ENCODE measurements at regions not wholly inside any gene's neighbourhood (a gene's known extent, or its start where the extent isn't known, plus 50 kb on each side); places are given as distances from the start of the nearest gene placed in this dataset.

DNA sequence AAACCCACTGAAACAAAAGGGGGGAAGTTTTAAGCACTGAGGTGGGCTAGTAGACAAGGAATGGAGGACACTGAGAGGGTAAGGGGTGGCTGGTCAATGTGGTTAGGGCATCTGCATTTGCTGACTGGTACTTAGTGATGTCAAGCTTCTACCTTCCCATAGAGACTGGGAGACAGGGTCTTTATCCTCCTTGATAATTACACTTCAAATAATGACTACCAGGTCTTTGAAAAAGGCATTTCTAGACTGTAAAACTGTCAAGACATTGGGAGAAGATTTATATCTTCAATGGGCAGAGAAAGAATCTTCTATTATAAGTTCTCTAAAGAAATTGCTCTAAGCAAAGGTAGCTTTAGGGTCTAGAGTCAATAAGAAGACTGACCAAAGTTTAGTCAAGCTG lies 1490.8 kb upstream of the PCDH20 start:
- TF ChIP-seq GABPA (IDR thresholded peaks at IDR 0.05 in 1 of 2, conservative IDR thresholded peaks at IDR 0.05 in 1 of 2) (no peak), HNF4A (conservative IDR thresholded peaks at IDR 0.05) (no peak), HNF4G (IDR thresholded peaks at IDR 0.05) (no peak), NR2F2 (IDR thresholded peaks at IDR 0.05) (no peak), TAF1 (conservative IDR thresholded peaks at IDR 0.05) (no peak), SP1 (IDR thresholded peaks at IDR 0.05) (no peak), FOXA1 (IDR thresholded peaks at IDR 0.05) (no peak), YY1 (IDR thresholded peaks at IDR 0.05) (no peak), RXRA (IDR thresholded peaks at IDR 0.05) (no peak), JUND (IDR thresholded peaks at IDR 0.05) (no peak)
- TF ChIP-seq, protein P1, sequence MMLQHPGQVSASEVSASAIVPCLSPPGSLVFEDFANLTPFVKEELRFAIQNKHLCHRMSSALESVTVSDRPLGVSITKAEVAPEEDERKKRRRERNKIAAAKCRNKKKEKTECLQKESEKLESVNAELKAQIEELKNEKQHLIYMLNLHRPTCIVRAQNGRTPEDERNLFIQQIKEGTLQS (IDR thresholded peaks at IDR 0.05) = no peak
- TF ChIP-seq, protein P2, sequence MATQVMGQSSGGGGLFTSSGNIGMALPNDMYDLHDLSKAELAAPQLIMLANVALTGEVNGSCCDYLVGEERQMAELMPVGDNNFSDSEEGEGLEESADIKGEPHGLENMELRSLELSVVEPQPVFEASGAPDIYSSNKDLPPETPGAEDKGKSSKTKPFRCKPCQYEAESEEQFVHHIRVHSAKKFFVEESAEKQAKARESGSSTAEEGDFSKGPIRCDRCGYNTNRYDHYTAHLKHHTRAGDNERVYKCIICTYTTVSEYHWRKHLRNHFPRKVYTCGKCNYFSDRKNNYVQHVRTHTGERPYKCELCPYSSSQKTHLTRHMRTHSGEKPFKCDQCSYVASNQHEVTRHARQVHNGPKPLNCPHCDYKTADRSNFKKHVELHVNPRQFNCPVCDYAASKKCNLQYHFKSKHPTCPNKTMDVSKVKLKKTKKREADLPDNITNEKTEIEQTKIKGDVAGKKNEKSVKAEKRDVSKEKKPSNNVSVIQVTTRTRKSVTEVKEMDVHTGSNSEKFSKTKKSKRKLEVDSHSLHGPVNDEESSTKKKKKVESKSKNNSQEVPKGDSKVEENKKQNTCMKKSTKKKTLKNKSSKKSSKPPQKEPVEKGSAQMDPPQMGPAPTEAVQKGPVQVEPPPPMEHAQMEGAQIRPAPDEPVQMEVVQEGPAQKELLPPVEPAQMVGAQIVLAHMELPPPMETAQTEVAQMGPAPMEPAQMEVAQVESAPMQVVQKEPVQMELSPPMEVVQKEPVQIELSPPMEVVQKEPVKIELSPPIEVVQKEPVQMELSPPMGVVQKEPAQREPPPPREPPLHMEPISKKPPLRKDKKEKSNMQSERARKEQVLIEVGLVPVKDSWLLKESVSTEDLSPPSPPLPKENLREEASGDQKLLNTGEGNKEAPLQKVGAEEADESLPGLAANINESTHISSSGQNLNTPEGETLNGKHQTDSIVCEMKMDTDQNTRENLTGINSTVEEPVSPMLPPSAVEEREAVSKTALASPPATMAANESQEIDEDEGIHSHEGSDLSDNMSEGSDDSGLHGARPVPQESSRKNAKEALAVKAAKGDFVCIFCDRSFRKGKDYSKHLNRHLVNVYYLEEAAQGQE (IDR thresholded peaks at IDR 0.05) = no peak
- Histone ChIP-seq H3K4me1 (ENCODE audit: control insufficient read depth in 4 of 4, insufficient read depth in 4 of 4, low read length in 3 of 4) (no peaks in the 10 kb centered on the region), H3K27ac (ENCODE audit: low read depth in 1 of 2, low read length in 2 of 2) (no peak overlapping the region), H3K9ac (ENCODE audit: low read depth in 1 of 2, low read length in 2 of 2) (no peak overlapping the region), H3K27me3 (ENCODE audit: control insufficient read depth in 4 of 4, insufficient read depth in 4 of 4, low read length in 3 of 4) (no peaks in the 10 kb centered on the region), H3K4me3 (ENCODE audit: low read depth in 1 of 3, low read length in 3 of 3) (no peak overlapping the region), H3K9me3 (ENCODE audit: control insufficient read depth in 4 of 4, low read length in 3 of 4) (no peaks in the 10 kb centered on the region), H3K36me3 (ENCODE audit: control insufficient read depth in 4 of 4, insufficient read depth in 3 of 4, low read depth in 1 of 4, low read length in 3 of 4) (no peaks in the 10 kb centered on the region)
- no peak for DNase-seq (ENCODE audit: low spot score)

DNA sequence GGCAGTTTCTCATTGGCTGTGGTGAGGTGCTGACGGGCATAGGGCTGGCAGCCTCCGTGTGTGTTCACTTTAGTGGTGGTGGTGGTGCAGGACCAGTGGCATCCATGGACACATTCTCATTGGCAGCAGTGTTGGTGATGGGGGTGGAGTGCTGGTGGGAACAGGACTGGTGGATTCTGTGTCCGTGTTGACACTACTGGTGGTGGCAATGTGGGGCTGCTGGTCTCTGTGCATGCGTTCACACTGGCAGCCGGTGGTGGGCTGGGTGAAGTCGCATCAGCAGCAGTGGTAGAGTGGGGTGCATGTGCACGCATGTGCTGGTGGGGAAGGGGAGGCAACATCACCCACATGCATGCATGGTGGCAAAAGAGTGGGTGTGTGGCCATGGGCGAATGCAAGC lies 1471.4 kb upstream of the PCDH20 start:
- 93% methylated on average over 8 of the region's 8 CpGs for WGBS
- no peak for TF ChIP-seq NR2F2 (IDR thresholded peaks at IDR 0.05)
- TF ChIP-seq, protein P2 (IDR thresholded peaks at IDR 0.05) = no peak
- TF ChIP-seq EGR1 (IDR thresholded peaks at IDR 0.05; ENCODE audit: low read depth in 2 of 2) = no peak
- TF ChIP-seq, protein P3, sequence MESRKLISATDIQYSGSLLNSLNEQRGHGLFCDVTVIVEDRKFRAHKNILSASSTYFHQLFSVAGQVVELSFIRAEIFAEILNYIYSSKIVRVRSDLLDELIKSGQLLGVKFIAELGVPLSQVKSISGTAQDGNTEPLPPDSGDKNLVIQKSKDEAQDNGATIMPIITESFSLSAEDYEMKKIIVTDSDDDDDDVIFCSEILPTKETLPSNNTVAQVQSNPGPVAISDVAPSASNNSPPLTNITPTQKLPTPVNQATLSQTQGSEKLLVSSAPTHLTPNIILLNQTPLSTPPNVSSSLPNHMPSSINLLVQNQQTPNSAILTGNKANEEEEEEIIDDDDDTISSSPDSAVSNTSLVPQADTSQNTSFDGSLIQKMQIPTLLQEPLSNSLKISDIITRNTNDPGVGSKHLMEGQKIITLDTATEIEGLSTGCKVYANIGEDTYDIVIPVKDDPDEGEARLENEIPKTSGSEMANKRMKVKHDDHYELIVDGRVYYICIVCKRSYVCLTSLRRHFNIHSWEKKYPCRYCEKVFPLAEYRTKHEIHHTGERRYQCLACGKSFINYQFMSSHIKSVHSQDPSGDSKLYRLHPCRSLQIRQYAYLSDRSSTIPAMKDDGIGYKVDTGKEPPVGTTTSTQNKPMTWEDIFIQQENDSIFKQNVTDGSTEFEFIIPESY (IDR thresholded peaks at IDR 0.05) = no peak
- no peak for TF ChIP-seq HNF4A (conservative IDR thresholded peaks at IDR 0.05)
- TF ChIP-seq RXRA (IDR thresholded peaks at IDR 0.05) = no peak
- TF ChIP-seq, protein P1 (IDR thresholded peaks at IDR 0.05) = no peak
- no peak for DNase-seq (ENCODE audit: low spot score)

More for the DNA sequence above, 1471.4 kb upstream of the PCDH20 start:
- Histone ChIP-seq H3K27ac (ENCODE audit: low read depth in 1 of 2, low read length in 2 of 2) (no peak overlapping the region), H3K9me3 (ENCODE audit: control insufficient read depth in 4 of 4, low read length in 3 of 4) (peaks cover 0 to 4% (median 0%) of the 10 kb centered on the region in 4 donors), H3K27me3 (ENCODE audit: control insufficient read depth in 4 of 4, insufficient read depth in 4 of 4, low read length in 3 of 4) (no peaks in the 10 kb centered on the region), H3K36me3 (ENCODE audit: control insufficient read depth in 4 of 4, insufficient read depth in 3 of 4, low read depth in 1 of 4, low read length in 3 of 4) (no peaks in the 10 kb centered on the region), H3K4me3 (ENCODE audit: low read depth in 1 of 3, low read length in 3 of 3) (no peak overlapping the region), H3K9ac (ENCODE audit: low read depth in 1 of 2, low read length in 2 of 2) (no peak overlapping the region), H3K4me1 (ENCODE audit: control insufficient read depth in 4 of 4, insufficient read depth in 4 of 4, low read length in 3 of 4) (no peaks in the 10 kb centered on the region)

All from liver (tissue), 7 donors.